ENCODE measurements at regions not wholly inside any gene's neighbourhood (a gene's known extent, or its start where the extent isn't known, plus 50 kb on each side); places are given as distances from the start of the nearest gene placed in this dataset.

GRCh38 chr13:30024125-30024865 lies 173.9 kb upstream of the UBL3 start:
- TF ChIP-seq CTCF (IDR thresholded peaks at IDR 0.05; ENCODE audit: poor library complexity, severe bottlenecking), result no peak
- no peaks in the 10 kb centered on the region for H3K9me3 ChIP-seq (ENCODE audit: severe bottlenecking)
- H3K4me1 ChIP-seq (ENCODE audit: insufficient read depth, poor library complexity, severe bottlenecking), result peaks cover 6% of the 10 kb centered on the region
- ATAC-seq (ENCODE audit: low read depth), result no peak
- DNase-seq (ENCODE audit: low spot score), result no peak
- H3K4me3 ChIP-seq (ENCODE audit: severe bottlenecking), result no peak overlapping the region
- H3K36me3 ChIP-seq (ENCODE audit: low read depth), result no peaks in the 10 kb centered on the region
- H3K27me3 ChIP-seq (ENCODE audit: insufficient read depth, poor library complexity, severe bottlenecking), result no peaks in the 10 kb centered on the region
- no peak overlapping the region for H3K27ac ChIP-seq (ENCODE audit: poor library complexity, severe bottlenecking)

GRCh38 chr13:30023196-30023895 lies 172.9 kb upstream of the UBL3 start:
- Histone ChIP-seq H3K4me1 (ENCODE audit: insufficient read depth, poor library complexity, severe bottlenecking) (peaks cover 6% of the 10 kb centered on the region), H3K4me3 (ENCODE audit: severe bottlenecking) (no peak overlapping the region), H3K36me3 (ENCODE audit: low read depth) (no peaks in the 10 kb centered on the region), H3K27ac (ENCODE audit: poor library complexity, severe bottlenecking) (no peak overlapping the region), H3K27me3 (ENCODE audit: insufficient read depth, poor library complexity, severe bottlenecking) (no peaks in the 10 kb centered on the region), H3K9me3 (ENCODE audit: severe bottlenecking) (no peaks in the 10 kb centered on the region)
- DNase-seq (ENCODE audit: low spot score) (no peak), ATAC-seq (ENCODE audit: low read depth) (no peak)
- no peak for TF ChIP-seq CTCF (IDR thresholded peaks at IDR 0.05; ENCODE audit: poor library complexity, severe bottlenecking)

- DNase-seq (ENCODE audit: low spot score) (no peak), ATAC-seq (ENCODE audit: low read depth) (no peak)
- Histone ChIP-seq H3K9me3 (ENCODE audit: severe bottlenecking) (no peaks in the 10 kb centered on the region), H3K27ac (ENCODE audit: poor library complexity, severe bottlenecking) (no peak overlapping the region), H3K27me3 (ENCODE audit: insufficient read depth, poor library complexity, severe bottlenecking) (no peaks in the 10 kb centered on the region), H3K4me1 (ENCODE audit: insufficient read depth, poor library complexity, severe bottlenecking) (peaks cover 6% of the 10 kb centered on the region), H3K4me3 (ENCODE audit: severe bottlenecking) (no peak overlapping the region), H3K36me3 (ENCODE audit: low read depth) (no peaks in the 10 kb centered on the region)
- no peak for TF ChIP-seq CTCF (IDR thresholded peaks at IDR 0.05; ENCODE audit: poor library complexity, severe bottlenecking)
These were observed 172.4 kb upstream of the UBL3 start for GRCh38 chr13:30022796-30023195.

GRCh38 chr13:30022256-30022655 lies 171.8 kb upstream of the UBL3 start:
- ATAC-seq (ENCODE audit: low read depth) (no peak), DNase-seq (ENCODE audit: low spot score) (no peak)
- no peak for TF ChIP-seq CTCF (IDR thresholded peaks at IDR 0.05; ENCODE audit: poor library complexity, severe bottlenecking)
- peaks cover 6% of the 10 kb centered on the region for H3K4me1 ChIP-seq (ENCODE audit: insufficient read depth, poor library complexity, severe bottlenecking)
- no peaks in the 10 kb centered on the region for H3K27me3 ChIP-seq (ENCODE audit: insufficient read depth, poor library complexity, severe bottlenecking)
- H3K36me3 ChIP-seq (ENCODE audit: low read depth), result no peaks in the 10 kb centered on the region
- no peak overlapping the region for H3K27ac ChIP-seq (ENCODE audit: poor library complexity, severe bottlenecking)
- no peaks in the 10 kb centered on the region for H3K9me3 ChIP-seq (ENCODE audit: severe bottlenecking)
- no peak overlapping the region for H3K4me3 ChIP-seq (ENCODE audit: severe bottlenecking)

- ATAC-seq (ENCODE audit: low read depth) (no peak), DNase-seq (ENCODE audit: low spot score) (no peak)
- Histone ChIP-seq H3K27me3 (ENCODE audit: insufficient read depth, poor library complexity, severe bottlenecking) (no peaks in the 10 kb centered on the region), H3K36me3 (ENCODE audit: low read depth) (no peaks in the 10 kb centered on the region), H3K27ac (ENCODE audit: poor library complexity, severe bottlenecking) (no peak overlapping the region), H3K4me1 (ENCODE audit: insufficient read depth, poor library complexity, severe bottlenecking) (peaks cover 6% of the 10 kb centered on the region), H3K9me3 (ENCODE audit: severe bottlenecking) (no peaks in the 10 kb centered on the region), H3K4me3 (ENCODE audit: severe bottlenecking) (no peak overlapping the region)
- TF ChIP-seq CTCF (IDR thresholded peaks at IDR 0.05; ENCODE audit: poor library complexity, severe bottlenecking), result no peak
These were observed 171.2 kb upstream of the UBL3 start for GRCh38 chr13:30021611-30022010.

Measured in RWPE2 (cell line).